HEK293 (cell line): ENCODE measurements at regions not wholly inside any gene's neighbourhood (a gene's known extent, or its start where the extent isn't known, plus 50 kb on each side); places are given as distances from the start of the nearest gene placed in this dataset.

Source experiments
- CTCF ChIA-PET: fragments of 350-600 bp; formaldehyde crosslinking; extraction: SDS; loops from one replicate; lab custom pipeline; 2021; ENCODE audit warnings: antibody characterized with exemption; lab: Yijun Ruan, JAX
- POLR2A ChIA-PET: fragments of 300-600 bp; formaldehyde crosslinking; extraction: SDS; loops from one replicate; lab custom pipeline; 2020; ENCODE audit warnings: antibody characterized with exemption, inconsistent platforms; lab: Yijun Ruan, JAX
- H3K27ac ChIP-seq: fragments of 200-500 bp; sonication (Bioruptor generic); 2 replicates; pipeline ENCODE4 v1.5.1; 2014; ENCODE audit warnings: low read depth, low read length, control low read depth, inconsistent platforms; ENCODE audit errors: extremely low read depth
- H3K36me3 ChIP-seq, 2 experiments: fragments of 200-500 bp in 1 of 2; sonication (Bioruptor generic) in 1 of 2; 1 replicate in 1 of 2; 2 replicates in 1 of 2; pipeline ENCODE4 v1.5.1; 2014 to 2017; ENCODE audit warnings: inconsistent platforms in 2 of 2, low read length in 2 of 2; ENCODE audit not compliant: control insufficient read depth in 2 of 2, insufficient read depth in 1 of 2
- H3K4me1 ChIP-seq: fragments of 200-500 bp; sonication (Bioruptor generic); 2 replicates; pipeline ENCODE4 v1.5.1; 2014; ENCODE audit warnings: mild to moderate bottlenecking, low read length, inconsistent platforms; ENCODE audit not compliant: control insufficient read depth, insufficient read depth
- H3K4me3 ChIP-seq: 2 replicates; pipeline ENCODE4 v1.5.1; 2011; ENCODE audit warnings: low read depth, mild to moderate bottlenecking, control low read depth, low read length, moderate library complexity
- H3K9me3 ChIP-seq: fragments of 200-500 bp; sonication (Bioruptor generic); 2 replicates; pipeline ENCODE4 v1.5.1; 2014; ENCODE audit warnings: low read depth, low read length, inconsistent platforms; ENCODE audit not compliant: control insufficient read depth, insufficient read depth
- AEBP2 ChIP-seq: fragments of 450-650 bp; formaldehyde crosslinking; IDR thresholded peaks from 2 replicates; pipeline ENCODE4 v1.5.1; 2016; ENCODE audit warnings: missing biosample characterization, missing genetic modification characterization, borderline replicate concordance
- FEZF1 ChIP-seq: fragments of 450-650 bp; formaldehyde crosslinking; IDR thresholded peaks from 2 replicates; pipeline ENCODE4 v1.5.1; 2016; ENCODE audit warnings: missing biosample characterization, missing genetic modification characterization
- OSR2 ChIP-seq: fragments of 450-650 bp; formaldehyde crosslinking; IDR thresholded peaks from 2 replicates; pipeline ENCODE4 v1.5.1; 2016; ENCODE audit warnings: missing biosample characterization, missing genetic modification characterization
- PRDM10 ChIP-seq: fragments of 450-650 bp; formaldehyde crosslinking; IDR thresholded peaks from 2 replicates; pipeline ENCODE4 v1.5.1; 2016; ENCODE audit warnings: missing biosample characterization, missing genetic modification characterization
- REST ChIP-seq: fragments of 450-650 bp; formaldehyde crosslinking; IDR thresholded peaks from 2 replicates; pipeline ENCODE4 v1.5.1; 2016; ENCODE audit warnings: missing biosample characterization, missing genetic modification characterization
- YY1 ChIP-seq: fragments of 450-650 bp; formaldehyde crosslinking; IDR thresholded peaks from 2 replicates; pipeline ENCODE4 v1.5.1; 2018; ENCODE audit warnings: missing biosample characterization, missing genetic modification characterization
- ZBTB20 ChIP-seq: fragments of 450-650 bp; formaldehyde crosslinking; IDR thresholded peaks from 2 replicates; pipeline ENCODE4 v1.5.1; 2016; ENCODE audit warnings: missing biosample characterization, missing genetic modification characterization
- ZBTB48 ChIP-seq: fragments of 450-650 bp; formaldehyde crosslinking; IDR thresholded peaks from 2 replicates; pipeline ENCODE4 v1.5.1; 2016; ENCODE audit warnings: missing biosample characterization, missing genetic modification characterization
- ZNF121 ChIP-seq: fragments of 450-650 bp; formaldehyde crosslinking; IDR thresholded peaks from 2 replicates; pipeline ENCODE4 v1.5.1; 2016; ENCODE audit warnings: missing biosample characterization, missing genetic modification characterization
- ZNF138 ChIP-seq: fragments of 450-650 bp; formaldehyde crosslinking; IDR thresholded peaks from 2 replicates; pipeline ENCODE4 v1.5.1; 2016; ENCODE audit warnings: missing biosample characterization, missing genetic modification characterization, borderline replicate concordance
- ZNF202 ChIP-seq: fragments of 450-650 bp; formaldehyde crosslinking; IDR thresholded peaks from 2 replicates; pipeline ENCODE4 v1.5.1; 2016; ENCODE audit warnings: missing biosample characterization, missing genetic modification characterization, borderline replicate concordance
- ZNF341 ChIP-seq: fragments of 450-650 bp; formaldehyde crosslinking; IDR thresholded peaks from 2 replicates; pipeline ENCODE4; 2016; ENCODE audit warnings: low read depth, missing biosample characterization, missing genetic modification characterization
- ZNF362 ChIP-seq: fragments of 450-650 bp; formaldehyde crosslinking; IDR thresholded peaks from 2 replicates; pipeline ENCODE4 v1.5.1; 2016; ENCODE audit warnings: missing biosample characterization, missing genetic modification characterization
- ZNF398 ChIP-seq: fragments of 450-650 bp; formaldehyde crosslinking; IDR thresholded peaks from 2 replicates; pipeline ENCODE4 v1.5.1; 2017; ENCODE audit warnings: missing biosample characterization, missing genetic modification characterization
- ZNF555 ChIP-seq: fragments of 450-650 bp; formaldehyde crosslinking; conservative IDR thresholded peaks from 2 replicates; pipeline ENCODE4 v1.5.1; 2017; ENCODE audit warnings: missing biosample characterization, mild to moderate bottlenecking, missing genetic modification characterization, inconsistent platforms
- ZNF585B ChIP-seq: fragments of 450-650 bp; formaldehyde crosslinking; IDR thresholded peaks from 2 replicates; pipeline ENCODE4 v1.5.1; 2016; ENCODE audit warnings: missing biosample characterization, missing genetic modification characterization
- ZNF624 ChIP-seq: fragments of 450-650 bp; formaldehyde crosslinking; IDR thresholded peaks from 2 replicates; pipeline ENCODE4 v1.5.1; 2017; ENCODE audit warnings: missing biosample characterization, missing genetic modification characterization
- ZNF76 ChIP-seq: fragments of 450-650 bp; formaldehyde crosslinking; IDR thresholded peaks from 2 replicates; pipeline ENCODE4; 2016; ENCODE audit warnings: low read depth, missing biosample characterization, missing genetic modification characterization, borderline replicate concordance
- ZSCAN16 ChIP-seq: fragments of 450-650 bp; formaldehyde crosslinking; IDR thresholded peaks from 2 replicates; pipeline ENCODE4 v1.5.1; 2016; ENCODE audit warnings: missing biosample characterization, missing genetic modification characterization
- ZSCAN4 ChIP-seq: fragments of 450-650 bp; formaldehyde crosslinking; IDR thresholded peaks from 2 replicates; pipeline ENCODE4 v1.5.1; 2017; ENCODE audit warnings: missing biosample characterization, missing genetic modification characterization

GRCh38 chr2:129823044-129823443 is 156.4 kb upstream of the RAB6C start:
- Histone ChIP-seq H3K27ac (no peak overlapping the region), H3K9me3 (no peaks in the 10 kb centered on the region), H3K4me1 (no peaks in the 10 kb centered on the region), H3K36me3 (no peaks in the 10 kb centered on the region), H3K4me3 (no peak overlapping the region)
- ChIA-PET POLR2A (no interaction called here), CTCF (no interaction called here)
- TF ChIP-seq ZSCAN16 (tag by site-specific recombination) (no peak), ZNF362 (tag by site-specific recombination) (no peak), ZSCAN4 (tag by site-specific recombination) (no peak), ZBTB20 (tag by site-specific recombination) (no peak), AEBP2 (tag by site-specific recombination) (no peak), ZNF624 (tag by site-specific recombination) (no peak), ZNF555 (no peak), ZNF398 (no peak), FEZF1 (no peak), YY1 (no peak), ZNF585B (tag by site-specific recombination) (no peak), OSR2 (tag by site-specific recombination) (no peak)

GRCh38 chr2:129827311-129828090 is 152.0 kb upstream of the RAB6C start:
- ChIA-PET CTCF (no interaction called here), POLR2A (no interaction called here)
- TF ChIP-seq ZNF138 (tag by site-specific recombination), result no peak
- TF ChIP-seq REST (tag by site-specific recombination), result no peak
- no peak for TF ChIP-seq ZBTB48 (tag by site-specific recombination)
- TF ChIP-seq ZNF121 (tag by site-specific recombination), result no peak
- no peak for TF ChIP-seq ZBTB20 (tag by site-specific recombination)
- TF ChIP-seq ZNF76, result no peak
- TF ChIP-seq ZSCAN4 (tag by site-specific recombination), result no peak
- no peak for TF ChIP-seq PRDM10 (tag by site-specific recombination)
- TF ChIP-seq ZNF202 (tag by site-specific recombination), result no peak
- TF ChIP-seq ZNF341 (tag by site-specific recombination), result no peak

More at GRCh38 chr2:129827311-129828090, 152.0 kb upstream of the RAB6C start:
- Histone ChIP-seq H3K9me3 (no peaks in the 10 kb centered on the region), H3K36me3 (no peaks in the 10 kb centered on the region), H3K4me3 (no peak overlapping the region), H3K27ac (no peak overlapping the region), H3K4me1 (no peaks in the 10 kb centered on the region)
